IMR-90 (cell line): ENCODE measurements at regions not wholly inside any gene's neighbourhood (a gene's known extent, or its start where the extent isn't known, plus 50 kb on each side); places are given as distances from the start of the nearest gene placed in this dataset.

Experiments used
- ATAC-seq: fragments of 200-7000 bp; cut with Tn5 transposase; 2 replicates; pipeline ENCODE4 v1.9.1; 2020; ENCODE audit warnings: low read depth, mild to moderate bottlenecking, moderate library complexity
- BruUV-seq: library from RNA; stranded (reverse); fragments of 400-500 nt; replicated peaks from 2 replicates; lab custom pipeline; 2021; lab: Mats Ljungman, UMichigan
- CTCF ChIA-PET: fragments of 300-600 bp; formaldehyde crosslinking; extraction: SDS; loops from one replicate; lab custom pipeline; 2021; ENCODE audit warnings: antibody characterized with exemption; lab: Yijun Ruan, JAX
- POLR2A ChIA-PET: fragments of 300-600 bp; sonication (Branson Sonifier 250); formaldehyde crosslinking; loops from one replicate; lab custom pipeline; 2022; ENCODE audit warnings: antibody characterized with exemption; ENCODE audit not compliant: unreplicated experiment; lab: Charles Lee
- DNase-seq: peaks from one replicate; pipeline ENCODE4 v3.0.0; 2013
- H2AFZ ChIP-seq: replicated peaks from 2 replicates; pipeline ENCODE3; 2013; ENCODE audit warnings: low read length, mild to moderate bottlenecking; ENCODE audit not compliant: poor library complexity
- H2AK5ac ChIP-seq: 2 replicates; pipeline ENCODE4 v1.6.1; 2013; ENCODE audit warnings: low read depth, low read length, inconsistent platforms
- H2AK9ac ChIP-seq: replicated peaks from 2 replicates; pipeline ENCODE3; 2013; ENCODE audit warnings: mild to moderate bottlenecking, low read depth, low read length, moderate library complexity; ENCODE audit not compliant: poor library complexity
- H2BK120ac ChIP-seq: 2 replicates; pipeline ENCODE4 v1.6.1; 2013; ENCODE audit warnings: low read depth, low read length, inconsistent platforms
- H2BK15ac ChIP-seq: 3 replicates; pipeline ENCODE4 v1.6.1; 2013; ENCODE audit warnings: low read depth, low read length, inconsistent platforms
- H2BK20ac ChIP-seq: 2 replicates; pipeline ENCODE4 v1.6.1; 2013; ENCODE audit warnings: low read depth, mild to moderate bottlenecking, inconsistent platforms, low read length, moderate library complexity
- H2BK5ac ChIP-seq: 2 replicates; pipeline ENCODE4 v1.6.1; 2013; ENCODE audit warnings: mild to moderate bottlenecking, low read depth, low read length, inconsistent platforms; ENCODE audit not compliant: poor library complexity, severe bottlenecking
- H3K14ac ChIP-seq: replicated peaks from 2 replicates; pipeline ENCODE4 v1.6.1; 2013; ENCODE audit warnings: low read depth, low read length, inconsistent platforms
- H3K18ac ChIP-seq: 2 replicates; pipeline ENCODE4 v1.6.1; 2013; ENCODE audit warnings: low read depth, low read length, control low read depth
- H3K23ac ChIP-seq: 2 replicates; pipeline ENCODE4 v1.6.1; 2013; ENCODE audit warnings: low read depth, low read length, inconsistent platforms
- H3K27ac ChIP-seq: 2 replicates; pipeline ENCODE4 v1.5.1; 2013; ENCODE audit warnings: mild to moderate bottlenecking, control low read depth, low read length; ENCODE audit not compliant: insufficient read depth
- H3K27me3 ChIP-seq: 2 replicates; pipeline ENCODE4 v1.6.1; 2013; ENCODE audit warnings: low read length; ENCODE audit not compliant: control insufficient read depth, insufficient read depth
- H3K36me3 ChIP-seq: 2 replicates; pipeline ENCODE4 v1.6.1; 2013; ENCODE audit warnings: low read length, mixed read lengths; ENCODE audit not compliant: control insufficient read depth, insufficient read depth
- H3K4ac ChIP-seq: 2 replicates; pipeline ENCODE4 v1.6.1; 2013; ENCODE audit warnings: low read depth, low read length, inconsistent platforms
- H3K4me1 ChIP-seq: 2 replicates; pipeline ENCODE4 v1.6.1; 2013; ENCODE audit warnings: low read length, mixed read lengths; ENCODE audit not compliant: control insufficient read depth, insufficient read depth
- H3K4me2 ChIP-seq: 2 replicates; pipeline ENCODE4 v1.6.1; 2013; ENCODE audit warnings: low read depth, mild to moderate bottlenecking, control low read depth, low read length, moderate library complexity
- H3K4me3 ChIP-seq: 2 replicates; pipeline ENCODE4 v1.5.1; 2013; ENCODE audit warnings: low read depth, mild to moderate bottlenecking, control low read depth, low read length, moderate library complexity; ENCODE audit not compliant: insufficient read depth
- H3K56ac ChIP-seq: 2 replicates; pipeline ENCODE4 v1.6.1; 2013; ENCODE audit warnings: low read length, inconsistent platforms; ENCODE audit not compliant: insufficient read depth; ENCODE audit errors: extremely low read depth
- H3K79me1 ChIP-seq, 2 experiments: 2 replicates each; pipeline ENCODE4 v1.6.1; 2013; ENCODE audit warnings: low read length in 2 of 2, inconsistent platforms in 1 of 2, low read depth in 1 of 2
- H3K9ac ChIP-seq: 2 replicates; pipeline ENCODE4 v1.6.1; 2013; ENCODE audit warnings: low read depth, low read length, control low read depth
- H3K9me1 ChIP-seq: 2 replicates; pipeline ENCODE4 v1.6.1; 2013; ENCODE audit warnings: low read length, inconsistent platforms; ENCODE audit not compliant: insufficient read depth
- H3K9me3 ChIP-seq: 2 replicates; pipeline ENCODE4 v1.6.1; 2013; ENCODE audit warnings: low read length; ENCODE audit not compliant: control insufficient read depth, insufficient read depth
- H4K20me1 ChIP-seq: 2 replicates; pipeline ENCODE4 v1.6.1; 2013; ENCODE audit warnings: low read length, inconsistent platforms; ENCODE audit not compliant: insufficient read depth
- H4K5ac ChIP-seq: 2 replicates; pipeline ENCODE4 v1.6.1; 2013; ENCODE audit warnings: mild to moderate bottlenecking, low read depth, low read length, control low read depth
- H4K8ac ChIP-seq, 2 experiments: 2 replicates each; pipeline ENCODE4 v1.6.1; 2013; ENCODE audit warnings: low read depth in 2 of 2, low read length in 2 of 2, control low read depth in 1 of 2, inconsistent platforms in 1 of 2
- H4K91ac ChIP-seq: 2 replicates; pipeline ENCODE4 v1.6.1; 2013; ENCODE audit warnings: low read depth, low read length, inconsistent platforms; ENCODE audit not compliant: insufficient read depth
- BHLHE40 ChIP-seq: fragments of 150-350 bp; IDR thresholded peaks from 2 replicates; pipeline ENCODE4 v1.6.1; 2016; ENCODE audit warnings: mild to moderate bottlenecking, low read depth, low read length
- CEBPB ChIP-seq: IDR thresholded peaks from 2 replicates; pipeline ENCODE4 v1.6.1; 2012; ENCODE audit warnings: low read depth, low read length, improper control_type of control experiment
- FOS ChIP-seq: fragments of 150-350 bp; IDR thresholded peaks from 2 replicates; pipeline ENCODE4 v1.6.1; 2016; ENCODE audit warnings: low read depth, low read length
- MXI1 ChIP-seq: IDR thresholded peaks from 2 replicates; pipeline ENCODE4 v1.6.1; 2012; ENCODE audit warnings: low read depth, mild to moderate bottlenecking, low read length, moderate library complexity, borderline replicate concordance
- RAD21 ChIP-seq: IDR thresholded peaks from 2 replicates; pipeline ENCODE4 v1.6.1; 2012; ENCODE audit warnings: low read length, improper control_type of control experiment
- RCOR1 ChIP-seq: IDR thresholded peaks from 2 replicates; pipeline ENCODE4 v1.6.1; 2012; ENCODE audit warnings: mild to moderate bottlenecking, low read length, improper control_type of control experiment; ENCODE audit not compliant: insufficient replicate concordance
- RFX5 ChIP-seq: IDR thresholded peaks from 2 replicates; pipeline ENCODE4 v1.8.0; 2012; ENCODE audit warnings: low read depth, mild to moderate bottlenecking, low read length, moderate library complexity
- WGBS, 2 experiments: methylation state at CpG; one replicate each; pipeline versions ENCODE4 v1.1.5 to v1.1.7; 2013; ENCODE audit warnings: missing lambda C conversion rate in 2 of 2; ENCODE audit not compliant: insufficient read length in 1 of 2; ENCODE audit errors: extremely low coverage in 2 of 2; 5-methylcytosine and 5-hydroxymethylcytosine counted together
- dilution Hi-C: fragments of 300-500 bp; cut with HindIII; formaldehyde crosslinking; loops from one replicate; pipeline ENCODE4 v1.14.3; 2018; ENCODE audit warnings: low sequenced_read_pairs; ENCODE audit not compliant: unreplicated experiment
- in situ Hi-C: fragments of 300-500 bp; cut with MboI; formaldehyde crosslinking; loops from 3 replicates; pipeline ENCODE4 v1.14.3; 2019; ENCODE audit warnings: low sequenced_read_pairs, inconsistent platforms, mixed read lengths
- intact Hi-C: fragments of 100-400 bp; cut with micrococcal nuclease; formaldehyde crosslinking; loops from 2 replicates; pipeline ENCODE4 v1.10.0; 2022

DNA sequence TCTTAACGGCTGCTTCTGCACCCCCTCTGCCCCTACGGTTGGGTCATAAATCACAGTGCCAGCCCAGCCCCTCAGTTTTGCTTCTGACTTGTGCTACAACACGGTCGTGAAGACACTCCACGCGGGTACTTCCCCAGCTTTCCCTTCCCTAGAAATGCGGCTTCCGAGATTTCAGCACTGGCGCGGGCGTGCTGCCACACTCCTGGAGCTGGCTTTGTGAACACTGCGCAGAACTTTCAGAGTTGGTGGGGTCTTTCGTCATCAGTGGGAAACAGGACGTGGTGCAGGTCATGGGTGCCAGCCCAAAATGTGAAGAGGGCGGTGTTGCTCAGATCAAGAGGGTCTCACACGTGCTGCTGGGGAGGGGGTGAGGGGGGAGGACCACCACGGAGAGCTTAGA is 733.0 kb upstream of the SALL3 start:
- no peak overlapping the region for H3K4ac ChIP-seq
- no peak overlapping the region for H2BK120ac ChIP-seq
- no peak overlapping the region for H3K23ac ChIP-seq
- H3K9me1 ChIP-seq, result no peaks in the 10 kb centered on the region
- POLR2A ChIA-PET, result no interaction called here
- dilution Hi-C loops (no loop called here), intact Hi-C loops (no loop called here), in situ Hi-C loops (no loop called here)
- WGBS, 2 experiments, result 57% methylated on average over 14 of the region's 17 CpGs; no CpG with 5 or more reads in 1 of the 2 experiments
- H3K9ac ChIP-seq, result no peak overlapping the region
- no peaks in the 10 kb centered on the region for H3K36me3 ChIP-seq
- no peak overlapping the region for H2BK5ac ChIP-seq
- H2BK15ac ChIP-seq, result no peak overlapping the region
- H2AK5ac ChIP-seq, result no peak overlapping the region
- H4K91ac ChIP-seq, result no peak overlapping the region
- H3K4me2 ChIP-seq, result no peak overlapping the region
- H3K56ac ChIP-seq, result no peak overlapping the region
- H3K79me1 ChIP-seq, result no peaks in the 10 kb centered on the region
- CTCF ChIA-PET, result no interaction called here
- ATAC-seq, result no peak
- H3K4me1 ChIP-seq, result no peaks in the 10 kb centered on the region
- BruUV-seq, result no TSS peak
- no peak overlapping the region for H2AK9ac ChIP-seq
- no peaks in the 10 kb centered on the region for H3K27me3 ChIP-seq
- no peak overlapping the region for H4K5ac ChIP-seq
- no peak overlapping the region for H2AFZ ChIP-seq
- H3K4me3 ChIP-seq, result no peak overlapping the region
- no peak overlapping the region for H2BK20ac ChIP-seq
- peaks cover 34% of the 10 kb centered on the region for H3K9me3 ChIP-seq
- TF ChIP-seq CEBPB (no peak), BHLHE40 (no peak), MXI1 (no peak), FOS (no peak), RCOR1 (no peak), RFX5 (no peak), RAD21 (no peak)
- no peak for DNase-seq
- no peaks in the 10 kb centered on the region for H4K20me1 ChIP-seq
- no peak overlapping the region for H4K8ac ChIP-seq
- no peak overlapping the region for H3K18ac ChIP-seq
- no peak overlapping the region for H3K27ac ChIP-seq
- H3K14ac ChIP-seq, result no peak overlapping the region
